ENCODE measurements at regions not wholly inside any gene's neighbourhood (a gene's known extent, or its start where the extent isn't known, plus 50 kb on each side); places are given as distances from the start of the nearest gene placed in this dataset.

GRCh38 chr2:43038696-43039094 lies 187.7 kb downstream of the ZFP36L2 start:
- TF ChIP-seq CTCF (IDR thresholded peaks at IDR 0.05) (no peak), EP300 (IDR thresholded peaks at IDR 0.05) (no peak)

All from tibial nerve (tissue), 4 donors.